ENCODE measurements at regions not wholly inside any gene's neighbourhood (a gene's known extent, or its start where the extent isn't known, plus 50 kb on each side); places are given as distances from the start of the nearest gene placed in this dataset.

- intact Hi-C loops (cut with DNase I, micrococcal nuclease): no loop called here
- Histone ChIP-seq H3K9me3 (no peaks in the 10 kb centered on the region), H3K4me3 (no peak overlapping the region), H3K36me3 (ENCODE audit: low read depth) (no peaks in the 10 kb centered on the region), H3K4me1 (ENCODE audit: low read depth) (no peaks in the 10 kb centered on the region)
- ATAC-seq (no peak), DNase-seq (no peak)
- TF ChIP-seq CTCF (IDR thresholded peaks at IDR 0.05): no peak
Measured at GRCh38 chr5:97478483-97478882, 295.4 kb upstream of the RIOK2 start.

GRCh38 chr5:97480313-97480712 is 297.3 kb upstream of the RIOK2 start:
- intact Hi-C loops (cut with DNase I, micrococcal nuclease): no loop called here
- Histone ChIP-seq H3K4me3 (no peak overlapping the region), H3K4me1 (ENCODE audit: low read depth) (no peaks in the 10 kb centered on the region), H3K9me3 (no peaks in the 10 kb centered on the region), H3K36me3 (ENCODE audit: low read depth) (no peaks in the 10 kb centered on the region)
- ATAC-seq (no peak), DNase-seq (no peak)
- no peak for TF ChIP-seq CTCF (IDR thresholded peaks at IDR 0.05)

- ATAC-seq: no peak
- Histone ChIP-seq H3K4me1 (ENCODE audit: low read depth) (no peaks in the 10 kb centered on the region), H3K4me3 (no peak overlapping the region), H3K36me3 (ENCODE audit: low read depth) (no peaks in the 10 kb centered on the region), H3K9me3 (no peaks in the 10 kb centered on the region)
- no peak for TF ChIP-seq CTCF (IDR thresholded peaks at IDR 0.05)
- DNase-seq: peak in 1 of 3 donors; percentile 24
- intact Hi-C loops (cut with DNase I, micrococcal nuclease): no loop called here
Measured at GRCh38 chr5:97488126-97488668, 305.1 kb upstream of the RIOK2 start.

- DNase-seq (peak in 1 of 3 donors; percentile 21), ATAC-seq (no peak)
- Histone ChIP-seq H3K4me3 (no peak overlapping the region), H3K36me3 (ENCODE audit: low read depth) (no peaks in the 10 kb centered on the region), H3K9me3 (no peaks in the 10 kb centered on the region), H3K4me1 (ENCODE audit: low read depth) (no peaks in the 10 kb centered on the region)
- TF ChIP-seq CTCF (IDR thresholded peaks at IDR 0.05): no peak
- intact Hi-C loops (cut with DNase I, micrococcal nuclease): no loop called here
Measured at GRCh38 chr5:97489010-97489840, 306.2 kb upstream of the RIOK2 start.

GRCh38 chr5:97494465-97494864 is 311.4 kb upstream of the RIOK2 start:
- TF ChIP-seq CTCF (IDR thresholded peaks at IDR 0.05): no peak
- Histone ChIP-seq H3K4me3 (no peak overlapping the region), H3K36me3 (ENCODE audit: low read depth) (no peaks in the 10 kb centered on the region), H3K4me1 (ENCODE audit: low read depth) (no peaks in the 10 kb centered on the region), H3K9me3 (no peaks in the 10 kb centered on the region)
- no peak for DNase-seq
- ATAC-seq: no peak
- intact Hi-C loops (cut with DNase I, micrococcal nuclease): no loop called here
